GM06990 (cell line): ENCODE measurements at regions not wholly inside any gene's neighbourhood (a gene's known extent, or its start where the extent isn't known, plus 50 kb on each side); places are given as distances from the start of the nearest gene placed in this dataset.

ENCODE experiments used
- DNase-seq: peaks from one replicate; pipeline ENCODE4 v3.0.0-alpha.2; 2011; ENCODE audit not compliant: insufficient read length; ENCODE audit errors: extremely low read depth
- H3K27me3 ChIP-seq: replicated peaks from 2 replicates; pipeline ENCODE4 v1.6.0; 2011; ENCODE audit warnings: low read length; ENCODE audit not compliant: control insufficient read depth, insufficient read depth
- H3K36me3 ChIP-seq: 2 replicates; pipeline ENCODE4 v1.5.1; 2011; ENCODE audit warnings: low read length; ENCODE audit not compliant: control insufficient read depth, insufficient read depth
- H3K4me3 ChIP-seq: replicated peaks from 2 replicates; pipeline ENCODE4 v1.5.1; 2011; ENCODE audit warnings: low read depth, mild to moderate bottlenecking, control low read depth, low read length
- TF ChIP-seq, protein P1 (sequence below): IDR thresholded peaks from 2 replicates; pipeline ENCODE4 v1.5.1; 2011; ENCODE audit warnings: low read length, control low read depth, mild to moderate bottlenecking, inconsistent platforms; ENCODE audit not compliant: insufficient read depth, poor library complexity, severe bottlenecking

- H3K27me3 ChIP-seq: no peaks in the 10 kb centered on the region; the same call in 1 of the 2 replicates
- no peak for DNase-seq
- no peaks in the 10 kb centered on the region for H3K36me3 ChIP-seq
- H3K4me3 ChIP-seq: no peak overlapping the region
- TF ChIP-seq, protein P1, sequence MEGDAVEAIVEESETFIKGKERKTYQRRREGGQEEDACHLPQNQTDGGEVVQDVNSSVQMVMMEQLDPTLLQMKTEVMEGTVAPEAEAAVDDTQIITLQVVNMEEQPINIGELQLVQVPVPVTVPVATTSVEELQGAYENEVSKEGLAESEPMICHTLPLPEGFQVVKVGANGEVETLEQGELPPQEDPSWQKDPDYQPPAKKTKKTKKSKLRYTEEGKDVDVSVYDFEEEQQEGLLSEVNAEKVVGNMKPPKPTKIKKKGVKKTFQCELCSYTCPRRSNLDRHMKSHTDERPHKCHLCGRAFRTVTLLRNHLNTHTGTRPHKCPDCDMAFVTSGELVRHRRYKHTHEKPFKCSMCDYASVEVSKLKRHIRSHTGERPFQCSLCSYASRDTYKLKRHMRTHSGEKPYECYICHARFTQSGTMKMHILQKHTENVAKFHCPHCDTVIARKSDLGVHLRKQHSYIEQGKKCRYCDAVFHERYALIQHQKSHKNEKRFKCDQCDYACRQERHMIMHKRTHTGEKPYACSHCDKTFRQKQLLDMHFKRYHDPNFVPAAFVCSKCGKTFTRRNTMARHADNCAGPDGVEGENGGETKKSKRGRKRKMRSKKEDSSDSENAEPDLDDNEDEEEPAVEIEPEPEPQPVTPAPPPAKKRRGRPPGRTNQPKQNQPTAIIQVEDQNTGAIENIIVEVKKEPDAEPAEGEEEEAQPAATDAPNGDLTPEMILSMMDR: no peak
Observed at GRCh38 chr2:120439067-120439368, 93.1 kb downstream of the INHBB start.

- DNase-seq: no peak
- TF ChIP-seq, protein P1: no peak
- Histone ChIP-seq H3K27me3 (no peaks in the 10 kb centered on the region; the same call in 1 of the 2 replicates), H3K4me3 (no peak overlapping the region), H3K36me3 (no peaks in the 10 kb centered on the region)
Observed at GRCh38 chr2:120439637-120440384, 93.9 kb downstream of the INHBB start.

- no peaks in the 10 kb centered on the region; the same call in 1 of the 2 replicates for H3K27me3 ChIP-seq
- no peak for DNase-seq
- no peaks in the 10 kb centered on the region for H3K36me3 ChIP-seq
- H3K4me3 ChIP-seq: no peak overlapping the region
- TF ChIP-seq, protein P1: no peak
Observed at GRCh38 chr2:120440521-120441350, 94.8 kb downstream of the INHBB start.

- H3K27me3 ChIP-seq: no peaks in the 10 kb centered on the region; the same call in 1 of the 2 replicates
- H3K36me3 ChIP-seq: no peaks in the 10 kb centered on the region
- TF ChIP-seq, protein P1: no peak
- H3K4me3 ChIP-seq: no peak overlapping the region
- no peak for DNase-seq
Observed at GRCh38 chr2:120441351-120441700, 95.4 kb downstream of the INHBB start.

GRCh38 chr2:120441744-120442471 is 96.0 kb downstream of the INHBB start:
- TF ChIP-seq, protein P1: no peak
- Histone ChIP-seq H3K27me3 (no peaks in the 10 kb centered on the region; the same call in 1 of the 2 replicates), H3K36me3 (no peaks in the 10 kb centered on the region), H3K4me3 (no peak overlapping the region)
- DNase-seq: no peak
